ENCODE measurements at regions not wholly inside any gene's neighbourhood (a gene's known extent, or its start where the extent isn't known, plus 50 kb on each side); places are given as distances from the start of the nearest gene placed in this dataset.
A peak's percentile ranks its signal among the peaks of the same experiment; 100 is the strongest.

- no peak for DNase-seq
These were observed 94.5 kb upstream of the FOXP4 start for GRCh38 chr6:41451515-41452163.

GRCh38 chr6:41452763-41453162, 93.4 kb upstream of the FOXP4 start:
- no peak for DNase-seq

DNA sequence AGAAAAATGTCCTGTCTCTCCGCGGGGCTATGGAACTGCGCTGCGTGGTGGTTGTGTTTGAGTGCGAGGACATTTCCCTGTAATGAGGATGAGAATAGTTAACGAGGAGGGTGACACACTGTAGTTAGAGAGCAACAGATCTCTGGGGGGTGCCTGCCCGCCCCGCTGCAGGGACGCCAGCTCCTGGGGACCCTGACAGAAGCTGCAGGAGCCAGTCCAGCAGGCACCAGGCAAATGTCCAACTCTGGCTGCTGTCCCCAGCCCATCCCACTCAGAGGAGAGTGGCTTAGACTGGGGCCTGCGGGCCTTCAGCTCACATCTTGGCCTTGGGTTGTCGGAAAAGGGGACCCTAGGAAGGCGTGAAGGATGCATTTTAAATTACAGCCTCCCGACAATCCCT, 92.9 kb upstream of the FOXP4 start:
- DNase-seq = no peak

GRCh38 chr6:41454189-41454789, 91.9 kb upstream of the FOXP4 start:
- DNase-seq = no peak

DNA sequence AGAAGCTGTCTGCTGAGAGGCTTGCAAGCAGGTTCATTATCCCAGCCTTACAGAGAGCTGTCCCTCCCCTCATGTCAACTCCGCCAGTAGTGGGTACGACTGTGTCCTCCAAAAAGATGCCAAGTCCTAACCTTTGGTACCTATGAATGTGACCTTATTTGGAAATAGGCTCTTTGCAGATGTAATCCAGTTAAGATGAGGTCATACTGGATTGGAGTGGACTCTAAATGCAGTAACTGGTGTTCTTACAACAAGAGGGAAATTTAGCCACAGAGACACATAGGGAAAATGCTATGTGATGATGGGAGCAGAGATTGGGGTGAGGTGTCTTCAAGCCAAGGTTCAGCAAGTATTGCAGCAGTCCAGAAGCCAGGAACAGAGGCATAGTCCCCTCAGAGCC, 90.8 kb upstream of the FOXP4 start:
- DNase-seq = peak in 1 of 3 experiments; percentile 14

DNA sequence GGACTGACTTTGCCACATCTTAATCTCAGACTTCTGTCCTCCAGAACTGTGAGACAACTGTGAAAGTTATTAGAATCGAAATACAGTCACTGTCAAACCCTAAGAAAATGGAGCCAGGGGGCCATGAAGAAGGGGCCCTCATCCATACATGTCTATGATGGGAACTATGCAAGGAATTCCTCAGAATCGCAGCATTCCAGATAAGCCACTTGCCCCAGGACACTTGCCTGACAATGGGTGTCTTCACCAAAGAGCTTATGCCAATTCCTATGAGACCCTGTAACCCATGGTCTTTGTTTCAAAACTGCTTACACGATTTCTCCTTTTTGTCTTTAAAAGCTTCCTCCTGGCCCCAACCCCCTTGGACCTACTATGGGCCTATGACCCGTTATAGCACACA, 90.4 kb upstream of the FOXP4 start:
- DNase-seq = no peak

GRCh38 chr6:41457303-41457670, 88.9 kb upstream of the FOXP4 start:
- no peak for DNase-seq

GRCh38 chr6:41459738-41460137, 86.4 kb upstream of the FOXP4 start:
- DNase-seq = peak in 1 of 3 experiments; percentile 29

GRCh38 chr6:41460742-41461336, 85.3 kb upstream of the FOXP4 start:
- DNase-seq = peak in 1 of 3 experiments; percentile 29

DNA sequence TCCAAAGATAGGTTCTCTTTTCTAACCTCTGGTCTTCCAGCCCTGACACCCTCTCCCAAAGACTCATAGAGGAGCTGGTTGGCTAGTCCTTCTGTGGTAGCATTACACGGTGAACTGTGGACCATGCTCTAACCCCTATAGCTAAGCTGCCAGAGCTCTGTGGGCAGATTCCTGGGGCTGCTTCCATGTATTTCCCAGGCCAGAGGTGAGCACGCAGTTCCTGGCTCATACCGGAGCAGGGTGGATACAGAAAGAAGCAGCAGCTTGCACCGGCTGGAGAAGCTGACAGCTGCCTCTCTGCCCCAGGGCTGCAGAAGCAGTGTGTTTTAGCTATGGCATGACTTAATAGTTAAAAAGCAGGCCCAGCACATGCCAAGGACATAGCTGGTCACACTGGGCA, 84.1 kb upstream of the FOXP4 start:
- DNase-seq = no peak

GRCh38 chr6:41463062-41463930, 82.9 kb upstream of the FOXP4 start:
- DNase-seq = peak in 1 of 3 experiments; percentile 10

- no peak for DNase-seq
These were observed 82.2 kb upstream of the FOXP4 start for GRCh38 chr6:41464019-41464418.

GRCh38 chr6:41464481-41464880, 81.7 kb upstream of the FOXP4 start:
- DNase-seq = no peak

- no peak for DNase-seq
These were observed 79.7 kb upstream of the FOXP4 start for GRCh38 chr6:41466437-41466990.

- DNase-seq = peak in 1 of 3 experiments; percentile 6
These were observed 79.1 kb upstream of the FOXP4 start for GRCh38 chr6:41467061-41467460.

- DNase-seq = no peak
These were observed 78.4 kb upstream of the FOXP4 start for GRCh38 chr6:41467627-41468404.

GRCh38 chr6:41469156-41470028, 76.8 kb upstream of the FOXP4 start:
- peak in 2 of 3 experiments; percentile 18 to 70 for DNase-seq

GRCh38 chr6:41470029-41470330, 76.2 kb upstream of the FOXP4 start:
- DNase-seq = no peak

DNA sequence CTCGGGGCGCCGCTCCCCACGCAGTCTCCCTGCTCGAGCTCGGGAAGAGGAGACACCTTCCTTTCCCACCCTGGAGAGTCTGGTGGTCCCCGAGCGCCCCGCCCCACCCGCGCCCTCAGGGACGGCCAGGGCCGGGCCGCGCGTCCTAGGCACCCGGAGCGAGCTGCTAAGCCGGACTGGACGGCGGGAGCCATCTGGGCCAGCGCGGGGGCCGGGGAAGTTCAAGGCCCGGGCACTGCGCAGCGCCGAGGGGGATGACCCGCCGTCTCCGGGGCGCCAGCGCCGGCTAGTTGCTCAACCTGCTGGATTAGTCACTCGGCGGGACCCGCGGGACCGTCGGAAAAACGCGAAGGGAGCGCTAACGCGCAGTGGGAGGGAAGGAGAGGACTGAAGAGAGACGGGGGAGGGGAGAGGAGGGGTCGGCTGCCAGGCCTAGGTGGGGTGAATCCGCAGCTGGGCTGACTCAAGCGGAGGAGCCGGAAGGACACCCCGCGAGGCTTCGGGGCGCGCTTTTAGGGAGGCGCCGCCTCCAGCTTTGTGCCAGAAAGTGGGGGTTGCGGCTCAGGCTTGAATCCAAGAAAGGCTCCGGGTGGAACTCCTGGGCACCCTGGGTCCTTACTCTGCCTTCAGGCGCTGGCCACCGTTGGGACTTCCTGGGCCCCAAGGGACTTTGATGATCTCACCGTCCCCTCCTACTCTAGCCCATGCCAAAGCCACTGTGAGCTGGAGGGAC, 75.7 kb upstream of the FOXP4 start:
- no peak for DNase-seq

DNA sequence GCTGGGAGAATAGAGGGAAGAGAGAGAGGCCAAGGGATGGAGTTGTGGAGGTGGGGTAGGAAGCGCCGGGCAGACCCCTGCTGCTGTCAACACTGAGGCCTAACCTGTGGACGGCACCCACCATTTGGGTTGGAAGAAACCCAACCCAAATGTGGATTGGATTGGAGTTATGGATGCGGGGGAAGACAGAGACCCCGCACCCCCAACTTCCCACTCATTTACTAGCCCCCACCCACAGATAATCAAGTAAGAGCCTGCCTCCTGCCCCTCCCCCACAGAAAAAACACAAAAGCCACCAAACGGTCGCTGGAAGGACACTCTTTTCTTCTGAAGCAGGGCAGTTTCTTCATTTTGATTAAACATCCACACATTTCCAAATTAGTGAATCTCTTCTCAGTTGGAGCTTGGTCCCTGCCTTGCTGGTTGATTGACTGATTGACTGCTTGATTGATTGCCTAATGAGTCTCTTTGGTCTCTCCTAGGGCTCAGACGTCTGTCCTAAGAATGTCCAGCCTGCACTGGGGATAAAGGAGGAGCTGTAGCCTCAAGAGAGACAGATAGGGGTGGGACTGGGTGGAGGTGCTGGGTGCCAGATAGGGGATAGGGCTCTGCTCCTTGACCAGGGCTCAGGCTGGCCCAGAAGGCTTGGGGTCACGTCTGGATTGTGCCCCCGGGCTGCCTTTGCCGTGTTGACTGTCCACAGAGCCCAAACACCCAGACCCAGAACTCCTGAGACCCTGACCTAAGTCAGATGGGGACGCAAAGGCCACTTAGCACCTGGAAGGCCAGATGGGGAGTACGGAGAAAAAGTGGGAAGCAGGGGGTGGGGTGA, 74.9 kb upstream of the FOXP4 start:
- no peak for DNase-seq

Measured in NCI-H1417 (cell line).